ENCODE measurements at regions not wholly inside any gene's neighbourhood (a gene's known extent, or its start where the extent isn't known, plus 50 kb on each side); places are given as distances from the start of the nearest gene placed in this dataset.

GRCh38 chr6:144343701-144344428, 58.7 kb downstream of the UTRN start:
- TF ChIP-seq CREB3 (CRISPR knock-in tag; IDR thresholded peaks at IDR 0.05) (no peak), MLX (CRISPR knock-in tag; IDR thresholded peaks at IDR 0.05) (no peak), ZNF687 (CRISPR knock-in tag; IDR thresholded peaks at IDR 0.05) (no peak), ZBTB33 (CRISPR knock-in tag; IDR thresholded peaks at IDR 0.05) (0 out of 2 replicates have a peak, but pooled peaks have one; percentile 20)

Data from HepG2 (cell line).